KMS-11 (cell line): ENCODE measurements at regions not wholly inside any gene's neighbourhood (a gene's known extent, or its start where the extent isn't known, plus 50 kb on each side); places are given as distances from the start of the nearest gene placed in this dataset.

Experiments
- H2AFZ ChIP-seq: fragments of 200-600 bp; sonication (generic); 2 replicates; pipeline ENCODE4 v1.6.1; 2016; ENCODE audit warnings: antibody characterized with exemption, mixed run types, low read depth
- H3K27ac ChIP-seq: fragments of 200-600 bp; sonication (generic); 2 replicates; pipeline ENCODE4 v1.6.1; 2016; ENCODE audit warnings: mild to moderate bottlenecking, mixed run types
- H3K27me3 ChIP-seq: fragments of 200-600 bp; sonication (generic); 2 replicates; pipeline ENCODE4 v1.6.1; 2017; ENCODE audit warnings: mild to moderate bottlenecking, low read depth, mixed run types, moderate library complexity; ENCODE audit not compliant: insufficient read depth
- H3K36me3 ChIP-seq: fragments of 200-600 bp; sonication (generic); 2 replicates; pipeline ENCODE4 v1.6.1; 2017; ENCODE audit warnings: mild to moderate bottlenecking, mixed run types; ENCODE audit not compliant: insufficient read depth
- H3K4me1 ChIP-seq: fragments of 200-600 bp; sonication (generic); 2 replicates; pipeline ENCODE4 v1.6.1; 2016; ENCODE audit warnings: mild to moderate bottlenecking, low read depth, mixed run types; ENCODE audit not compliant: poor library complexity, severe bottlenecking
- H3K4me2 ChIP-seq: fragments of 200-600 bp; sonication (generic); 2 replicates; pipeline ENCODE4 v1.7.0; 2016; ENCODE audit warnings: mild to moderate bottlenecking, mixed run types
- H3K4me3 ChIP-seq: fragments of 200-600 bp; sonication (generic); IDR thresholded peaks from 2 replicates; pipeline ENCODE4 v1.6.1; 2017; ENCODE audit warnings: low read depth, low read length, mixed read lengths; ENCODE audit not compliant: insufficient read depth
- H3K79me2 ChIP-seq: fragments of 200-600 bp; sonication (generic); 2 replicates; pipeline ENCODE4 v1.6.1; 2016; ENCODE audit warnings: low read depth, mixed run types; ENCODE audit not compliant: insufficient read depth
- H3K9ac ChIP-seq: fragments of 200-600 bp; sonication (generic); 2 replicates; pipeline ENCODE4 v1.6.1; 2016; ENCODE audit warnings: mild to moderate bottlenecking, mixed run types
- H4K20me1 ChIP-seq: fragments of 200-600 bp; sonication (generic); 2 replicates; pipeline ENCODE4 v1.6.1; 2016; ENCODE audit warnings: mild to moderate bottlenecking, mixed run types; ENCODE audit not compliant: insufficient read depth
- CTCF ChIP-seq: fragments of 200-600 bp; sonication (generic); conservative IDR thresholded peaks from 2 replicates; pipeline ENCODE4 v1.6.1; 2017; ENCODE audit warnings: low read depth, mild to moderate bottlenecking, antibody characterized with exemption, low read length, moderate library complexity, mixed read lengths

DNA sequence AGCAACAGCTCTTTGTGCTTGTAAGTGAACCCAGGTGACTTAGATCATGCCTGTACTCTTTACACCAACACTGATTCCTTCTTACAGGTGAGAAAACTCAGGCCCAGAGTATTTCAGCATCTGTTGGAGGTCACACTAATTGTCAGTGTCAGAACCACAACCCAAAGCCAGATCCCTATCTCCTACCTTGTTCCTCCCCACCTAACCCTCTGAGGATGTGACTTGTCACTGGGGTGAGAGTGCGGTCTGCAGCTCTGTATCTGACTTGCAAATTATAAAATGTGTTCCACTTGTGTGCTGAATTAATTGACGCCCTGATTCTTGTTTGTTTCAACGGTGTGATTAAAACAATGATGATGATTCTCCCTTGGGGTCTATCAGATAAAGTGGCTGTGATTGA, 232.5 kb upstream of the KCNG1 start:
- H3K27ac ChIP-seq: no peak overlapping the region
- no peaks in the 10 kb centered on the region for H3K79me2 ChIP-seq
- H3K4me3 ChIP-seq: no peak overlapping the region
- H3K4me2 ChIP-seq: no peak overlapping the region
- H3K9ac ChIP-seq: no peak overlapping the region
- H3K36me3 ChIP-seq: no peaks in the 10 kb centered on the region
- no peak for TF ChIP-seq CTCF
- H3K4me1 ChIP-seq: no peaks in the 10 kb centered on the region
- no peak overlapping the region for H2AFZ ChIP-seq
- H4K20me1 ChIP-seq: no peaks in the 10 kb centered on the region
- no peaks in the 10 kb centered on the region for H3K27me3 ChIP-seq

DNA sequence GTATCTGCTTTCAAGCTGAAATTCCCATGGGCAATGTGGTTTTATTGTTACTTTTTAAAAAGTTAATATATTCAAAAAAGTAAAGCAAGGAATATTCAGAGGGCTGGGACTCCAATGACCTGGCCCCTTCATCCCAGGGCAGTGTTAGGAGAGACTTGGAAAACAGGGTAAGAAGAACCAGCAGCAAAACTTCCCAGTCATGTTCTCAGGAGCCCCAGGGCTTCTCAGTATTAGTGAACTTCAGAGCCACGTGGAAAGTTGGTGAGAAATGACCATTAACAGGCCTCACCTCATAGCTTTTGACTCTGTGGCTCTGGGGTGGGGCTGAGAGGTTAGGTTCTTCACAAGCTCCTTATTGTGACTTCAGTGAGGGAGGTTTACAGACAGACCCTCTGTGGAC, 230.4 kb upstream of the KCNG1 start:
- H3K36me3 ChIP-seq: no peaks in the 10 kb centered on the region
- H4K20me1 ChIP-seq: no peaks in the 10 kb centered on the region
- H3K4me2 ChIP-seq: no peak overlapping the region
- no peak overlapping the region for H2AFZ ChIP-seq
- no peak overlapping the region for H3K4me3 ChIP-seq
- no peak overlapping the region for H3K27ac ChIP-seq
- H3K27me3 ChIP-seq: no peaks in the 10 kb centered on the region
- no peaks in the 10 kb centered on the region for H3K79me2 ChIP-seq
- no peak overlapping the region for H3K9ac ChIP-seq
- no peak for TF ChIP-seq CTCF
- H3K4me1 ChIP-seq: no peaks in the 10 kb centered on the region

DNA sequence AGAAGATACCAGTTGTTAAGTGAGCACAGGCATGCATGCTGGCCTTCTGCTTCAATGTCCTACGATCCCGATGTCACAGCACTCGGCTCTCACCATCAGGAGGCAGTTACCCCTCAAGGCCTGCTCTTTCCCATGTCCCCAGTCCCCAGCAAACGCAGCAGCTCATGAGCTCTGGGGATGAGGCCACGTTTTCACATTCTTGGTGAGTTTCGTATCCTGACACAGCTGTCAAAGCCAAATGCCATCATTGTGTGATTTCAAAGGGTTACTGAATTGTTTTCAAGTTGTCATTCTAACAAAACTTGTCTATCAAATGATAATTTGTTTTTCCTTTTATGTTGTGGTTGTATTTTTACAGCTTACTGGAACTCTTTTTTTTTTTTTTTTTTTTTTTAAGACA, 226.9 kb upstream of the KCNG1 start:
- Histone ChIP-seq H3K79me2 (no peaks in the 10 kb centered on the region), H3K36me3 (no peaks in the 10 kb centered on the region), H3K4me2 (no peak overlapping the region), H3K4me3 (no peak overlapping the region), H3K27ac (no peak overlapping the region), H3K4me1 (no peaks in the 10 kb centered on the region), H4K20me1 (no peaks in the 10 kb centered on the region), H3K27me3 (no peaks in the 10 kb centered on the region), H2AFZ (no peak overlapping the region), H3K9ac (no peak overlapping the region)
- TF ChIP-seq CTCF: no peak

DNA sequence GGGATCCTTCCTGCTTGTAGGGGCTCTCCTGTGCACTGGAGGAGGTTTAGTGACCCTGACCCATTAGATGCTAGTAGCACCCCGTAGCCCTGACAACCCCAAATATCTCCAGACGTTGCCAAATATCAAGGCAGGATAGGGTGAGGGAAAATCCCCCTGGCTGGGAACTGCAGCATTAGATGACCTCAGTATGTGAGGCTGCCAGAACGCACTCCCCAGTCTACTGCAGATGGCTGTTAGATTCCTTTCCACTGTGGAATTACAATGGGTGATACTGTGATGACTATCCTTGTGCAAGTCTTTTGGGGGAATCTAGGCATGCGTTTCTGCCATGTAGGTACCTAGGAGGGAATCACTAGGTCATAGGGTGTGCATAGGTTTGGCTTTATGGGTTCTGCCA, 226.3 kb upstream of the KCNG1 start:
- no peak overlapping the region for H3K4me3 ChIP-seq
- H3K79me2 ChIP-seq: no peaks in the 10 kb centered on the region
- no peaks in the 10 kb centered on the region for H3K36me3 ChIP-seq
- no peak overlapping the region for H2AFZ ChIP-seq
- no peak overlapping the region for H3K27ac ChIP-seq
- no peak overlapping the region for H3K9ac ChIP-seq
- H3K27me3 ChIP-seq: no peaks in the 10 kb centered on the region
- no peak overlapping the region for H3K4me2 ChIP-seq
- no peaks in the 10 kb centered on the region for H4K20me1 ChIP-seq
- TF ChIP-seq CTCF: no peak
- no peaks in the 10 kb centered on the region for H3K4me1 ChIP-seq

DNA sequence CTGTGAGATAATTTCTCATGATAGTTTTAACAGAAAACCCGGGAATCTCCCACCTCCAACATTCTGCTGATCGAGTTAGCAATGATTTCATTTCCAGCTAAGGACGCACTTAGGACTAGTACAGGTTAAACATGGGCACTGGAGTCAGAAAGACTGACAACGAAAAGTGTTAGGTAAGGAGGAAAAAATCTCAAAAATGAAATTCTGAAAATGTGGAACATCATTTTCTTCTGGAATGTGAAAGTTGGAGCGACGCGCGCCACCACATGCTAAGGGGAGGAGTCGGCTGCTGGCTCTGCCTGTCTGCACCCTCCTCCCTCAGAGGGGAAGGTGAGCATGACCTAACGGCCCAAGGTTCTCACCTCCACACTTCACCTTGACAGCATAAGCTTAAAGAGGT, 221.6 kb upstream of the KCNG1 start:
- Histone ChIP-seq H3K36me3 (no peaks in the 10 kb centered on the region), H3K4me3 (no peak overlapping the region), H3K4me2 (no peak overlapping the region), H3K27ac (no peak overlapping the region), H3K4me1 (no peaks in the 10 kb centered on the region), H3K79me2 (no peaks in the 10 kb centered on the region), H3K27me3 (no peaks in the 10 kb centered on the region), H2AFZ (no peak overlapping the region), H3K9ac (no peak overlapping the region), H4K20me1 (no peaks in the 10 kb centered on the region)
- TF ChIP-seq CTCF: no peak
